H9 (cell line): ENCODE measurements at regions not wholly inside any gene's neighbourhood (a gene's known extent, or its start where the extent isn't known, plus 50 kb on each side); places are given as distances from the start of the nearest gene placed in this dataset.

ENCODE experiments used
- DNase-seq: peaks from one replicate; pipeline ENCODE4 v3.0.0-alpha.2; 2017
- H2AFZ ChIP-seq: one replicate; pipeline ENCODE4 v1.6.1; 2013; ENCODE audit warnings: mild to moderate bottlenecking, low read length, control low read depth, moderate library complexity
- H2AK5ac ChIP-seq: 2 replicates; pipeline ENCODE4 v1.6.1; 2013; ENCODE audit warnings: low read length, control low read depth, mixed read lengths; ENCODE audit not compliant: insufficient read length
- H2BK120ac ChIP-seq: one replicate; pipeline ENCODE4 v1.6.1; 2013; ENCODE audit warnings: low read depth, mild to moderate bottlenecking, low read length, control low read depth, inconsistent platforms; ENCODE audit not compliant: poor library complexity, severe bottlenecking
- H2BK12ac ChIP-seq: 2 replicates; pipeline ENCODE4 v1.6.1; 2013; ENCODE audit warnings: low read length, control low read depth, mixed read lengths, low read depth; ENCODE audit not compliant: insufficient read length
- H2BK15ac ChIP-seq: 2 replicates; pipeline ENCODE4 v1.6.1; 2013; ENCODE audit warnings: low read depth, low read length, control low read depth
- H2BK20ac ChIP-seq: one replicate; pipeline ENCODE4 v1.6.1; 2013; ENCODE audit warnings: low read depth, mild to moderate bottlenecking, low read length, control low read depth, inconsistent platforms; ENCODE audit not compliant: poor library complexity, severe bottlenecking
- H2BK5ac ChIP-seq: 2 replicates; pipeline ENCODE4 v1.6.1; 2013; ENCODE audit warnings: low read length, control low read depth, mixed read lengths; ENCODE audit not compliant: insufficient read length
- H3K14ac ChIP-seq: 2 replicates; pipeline ENCODE4 v1.6.1; 2013; ENCODE audit warnings: low read length, control low read depth; ENCODE audit not compliant: insufficient read depth
- H3K18ac ChIP-seq: 2 replicates; pipeline ENCODE4 v1.6.1; 2013; ENCODE audit warnings: low read depth, mild to moderate bottlenecking, mixed read lengths, low read length, control low read depth; ENCODE audit not compliant: insufficient read length
- H3K23ac ChIP-seq: 2 replicates; pipeline ENCODE4 v1.6.1; 2013; ENCODE audit warnings: low read length, control low read depth, mixed read lengths, low read depth; ENCODE audit not compliant: insufficient read length
- H3K23me2 ChIP-seq: 2 replicates; pipeline ENCODE4 v1.6.1; 2013; ENCODE audit warnings: low read depth, mild to moderate bottlenecking, mixed read lengths, low read length, control low read depth; ENCODE audit not compliant: insufficient read length, poor library complexity, severe bottlenecking
- H3K27ac ChIP-seq: 2 replicates; pipeline ENCODE4 v1.5.1; 2013; ENCODE audit warnings: low read length, control low read depth, mixed read lengths, low read depth; ENCODE audit not compliant: insufficient read length
- H3K27me3 ChIP-seq: 2 replicates; pipeline ENCODE4 v1.6.1; 2013; ENCODE audit warnings: low read length, control low read depth, inconsistent platforms; ENCODE audit not compliant: insufficient read depth
- H3K4ac ChIP-seq: 2 replicates; pipeline ENCODE4 v1.6.1; 2013; ENCODE audit warnings: low read depth, mild to moderate bottlenecking, control low read depth, inconsistent platforms, low read length, moderate library complexity
- H3K4me1 ChIP-seq: 2 replicates; pipeline ENCODE4 v1.6.1; 2013; ENCODE audit warnings: low read length, control low read depth, inconsistent platforms; ENCODE audit not compliant: insufficient read depth
- H3K4me2 ChIP-seq: 2 replicates; pipeline ENCODE4 v1.6.1; 2013; ENCODE audit warnings: low read length, control low read depth, mixed read lengths; ENCODE audit not compliant: insufficient read length, insufficient read depth
- H3K56ac ChIP-seq: 2 replicates; pipeline ENCODE4 v1.6.1; 2013; ENCODE audit warnings: low read depth, mild to moderate bottlenecking, mixed read lengths, low read length, control low read depth; ENCODE audit not compliant: insufficient read length
- H3K79me1 ChIP-seq: 2 replicates; pipeline ENCODE4 v1.6.1; 2013; ENCODE audit warnings: low read depth, mild to moderate bottlenecking, moderate library complexity, low read length, control low read depth, inconsistent platforms; ENCODE audit not compliant: insufficient read depth, poor library complexity, severe bottlenecking
- H3K79me2 ChIP-seq: 2 replicates; pipeline ENCODE4 v1.6.1; 2013; ENCODE audit warnings: low read length, control low read depth, inconsistent platforms; ENCODE audit not compliant: insufficient read depth
- H3K9ac ChIP-seq: 2 replicates; pipeline ENCODE4 v1.6.1; 2013; ENCODE audit warnings: low read length, control low read depth, mixed read lengths; ENCODE audit not compliant: insufficient read length; ENCODE audit errors: extremely low read depth
- H3K9me3 ChIP-seq: one replicate; pipeline ENCODE4 v1.6.1; 2013; ENCODE audit warnings: low read depth, low read length, inconsistent platforms; ENCODE audit not compliant: control insufficient read depth
- H3T11ph ChIP-seq: one replicate; pipeline ENCODE4 v1.6.1; 2013; ENCODE audit warnings: mild to moderate bottlenecking, low read length, control low read depth, inconsistent platforms
- H4K20me1 ChIP-seq: one replicate; pipeline ENCODE4 v1.6.1; 2013; ENCODE audit not compliant: control insufficient read depth, insufficient read length, insufficient read depth
- H4K5ac ChIP-seq: 2 replicates; pipeline ENCODE4 v1.6.1; 2013; ENCODE audit warnings: low read depth, mild to moderate bottlenecking, mixed read lengths, low read length, control low read depth; ENCODE audit not compliant: insufficient read length
- H4K8ac ChIP-seq: replicated peaks from 2 replicates; pipeline ENCODE4 v1.6.1; 2013; ENCODE audit warnings: low read length, control low read depth, mixed read lengths, low read depth; ENCODE audit not compliant: insufficient read length
- H4K91ac ChIP-seq: 2 replicates; pipeline ENCODE4 v1.6.1; 2013; ENCODE audit warnings: low read depth, mild to moderate bottlenecking, moderate library complexity, mixed read lengths, low read length, control low read depth; ENCODE audit not compliant: insufficient read length
- H3K27ac Mint-ChIP-seq, 3 experiments: 2 replicates in 2 of 3; 3 replicates in 1 of 3; pipeline ENCODE4 v1.8.0; 2020 to 2021; ENCODE audit warnings: mixed read lengths in 3 of 3, mild to moderate bottlenecking in 1 of 3, moderate library complexity in 1 of 3
- H3K27me3 Mint-ChIP-seq: 2 replicates; pipeline ENCODE4 v1.8.0; 2021; ENCODE audit warnings: low read depth, mild to moderate bottlenecking, moderate library complexity, mixed read lengths
- H3K36me3 Mint-ChIP-seq, 3 experiments: 2 replicates in 2 of 3; 3 replicates in 1 of 3; pipeline ENCODE4 v1.8.0; 2020 to 2021; ENCODE audit warnings: low read depth in 3 of 3, mixed read lengths in 3 of 3; ENCODE audit not compliant: insufficient read depth in 1 of 3
- H3K4me1 Mint-ChIP-seq, 2 experiments: 2 replicates each; pipeline ENCODE4 v1.8.0; 2020; ENCODE audit warnings: mixed read lengths in 2 of 2
- H3K4me3 Mint-ChIP-seq, 2 experiments: 2 replicates in 1 of 2; 3 replicates in 1 of 2; pipeline ENCODE4 v1.8.0; 2020 to 2021; ENCODE audit warnings: mild to moderate bottlenecking in 2 of 2, mixed read lengths in 2 of 2, moderate library complexity in 1 of 2
- H3K9me3 Mint-ChIP-seq, 2 experiments: 2 replicates in 1 of 2; 3 replicates in 1 of 2; pipeline ENCODE4 v1.8.0; 2020; ENCODE audit warnings: mild to moderate bottlenecking in 2 of 2, mixed read lengths in 2 of 2, moderate library complexity in 1 of 2
- CTCF ChIP-seq: fragments of 200-600 bp; sonication (generic); conservative IDR thresholded peaks from 3 replicates; pipeline ENCODE4 v1.8.0; 2021; ENCODE audit warnings: antibody characterized with exemption, mild to moderate bottlenecking
- WGBS: extraction: QIAGEN DNeasy Blood & Tissue Kit; methylation state at CpG from one replicate; pipeline ENCODE4 v1.1.7; 2013; ENCODE audit warnings: missing lambda C conversion rate, low lambda C conversion rate, mixed read lengths; ENCODE audit not compliant: insufficient read length; ENCODE audit errors: extremely low coverage; 5-methylcytosine and 5-hydroxymethylcytosine counted together

DNA sequence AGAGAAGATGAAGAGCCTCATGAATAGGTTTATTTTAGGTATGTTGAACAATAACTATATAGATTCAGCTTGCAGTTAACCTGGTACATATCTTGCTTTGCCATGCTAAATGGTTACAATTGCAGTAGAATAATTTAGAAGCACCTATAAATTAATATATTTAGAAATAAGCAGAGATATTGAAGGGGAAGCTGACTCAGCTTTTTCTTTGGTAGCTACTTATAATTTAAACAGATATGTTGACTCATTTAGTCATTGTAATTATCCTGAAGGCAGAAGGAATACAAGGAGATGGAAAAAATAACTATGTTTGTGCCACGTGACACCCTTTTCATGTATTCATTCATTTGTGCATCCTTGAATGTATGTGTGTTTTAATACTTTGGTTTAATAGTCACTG, 755.5 kb downstream of the SUCLG1 start:
- Histone ChIP-seq H2BK15ac (no peak overlapping the region), H2AK5ac (no peak overlapping the region), H2BK20ac (no peak overlapping the region), H4K20me1 (no peaks in the 10 kb centered on the region), H3K79me1 (no peaks in the 10 kb centered on the region), H3K23me2 (no peaks in the 10 kb centered on the region), H3K9me3 (no peaks in the 10 kb centered on the region), H3K27me3 (no peaks in the 10 kb centered on the region), H3K14ac (no peak overlapping the region), H3K4me2 (no peak overlapping the region), H3K56ac (no peak overlapping the region), H3K23ac (no peak overlapping the region), H3K27ac (no peak overlapping the region), H3K9ac (no peak overlapping the region), H2BK120ac (no peak overlapping the region), H3K4ac (no peak overlapping the region), H3K18ac (no peak overlapping the region), H2AFZ (no peak overlapping the region), H2BK12ac (no peak overlapping the region), H2BK5ac (no peak overlapping the region), H4K8ac (no peak overlapping the region), H3K79me2 (no peaks in the 10 kb centered on the region), H3K4me1 (no peaks in the 10 kb centered on the region), H4K5ac (no peak overlapping the region), H3T11ph (no peak overlapping the region), H4K91ac (no peak overlapping the region)
- no peak for TF ChIP-seq CTCF
- H3K36me3 Mint-ChIP-seq = no peaks in the 10 kb centered on the region
- no peak overlapping the region for H3K4me3 Mint-ChIP-seq
- H3K27ac Mint-ChIP-seq = no peak overlapping the region
- H3K9me3 Mint-ChIP-seq = no peaks in the 10 kb centered on the region
- H3K27me3 Mint-ChIP-seq = no peaks in the 10 kb centered on the region
- no peak for DNase-seq
- H3K4me1 Mint-ChIP-seq = no peaks in the 10 kb centered on the region
- no CpG with 5 or more reads among the region's 1 CpG for WGBS
